Ishikawa (cell line): ENCODE measurements at regions not wholly inside any gene's neighbourhood (a gene's known extent, or its start where the extent isn't known, plus 50 kb on each side); places are given as distances from the start of the nearest gene placed in this dataset.

Source experiments
- CEBPB ChIP-seq: IDR thresholded peaks from 2 replicates; pipeline ENCODE4 v1.6.1; 2012
- CREB1 ChIP-seq: IDR thresholded peaks from 2 replicates; pipeline ENCODE4 v1.6.1; 2012; ENCODE audit warnings: low read depth
- EGR1 ChIP-seq: IDR thresholded peaks from 2 replicates; pipeline ENCODE4 v1.6.1; 2012
- EP300 ChIP-seq: IDR thresholded peaks from 2 replicates; pipeline ENCODE4 v1.6.1; 2012; ENCODE audit warnings: borderline replicate concordance
- FOXM1 ChIP-seq: IDR thresholded peaks from 2 replicates; pipeline ENCODE4 v1.6.1; 2012; ENCODE audit warnings: low read depth, borderline replicate concordance
- MAX ChIP-seq: IDR thresholded peaks from 2 replicates; pipeline ENCODE4 v1.6.1; 2012
- NFIC ChIP-seq: IDR thresholded peaks from 2 replicates; pipeline ENCODE4 v1.6.1; 2012
- RAD21 ChIP-seq: IDR thresholded peaks from 2 replicates; pipeline ENCODE4 v1.6.1; 2012; ENCODE audit warnings: low read depth
- REST ChIP-seq: IDR thresholded peaks from 2 replicates; pipeline ENCODE4 v1.6.1; 2012; ENCODE audit warnings: low read depth, mild to moderate bottlenecking
- TAF1 ChIP-seq: IDR thresholded peaks from 2 replicates; pipeline ENCODE4 v1.6.1; 2012; ENCODE audit warnings: low read depth, mild to moderate bottlenecking
- TCF12 ChIP-seq: IDR thresholded peaks from 2 replicates; pipeline ENCODE4 v1.6.1; 2012; ENCODE audit warnings: low read depth
- TEAD4 ChIP-seq: IDR thresholded peaks from 2 replicates; pipeline ENCODE4 v1.6.1; 2012
- USF1 ChIP-seq: IDR thresholded peaks from 2 replicates; pipeline ENCODE4 v1.6.1; 2012
- YY1 ChIP-seq: IDR thresholded peaks from 2 replicates; pipeline ENCODE4 v1.6.1; 2012; ENCODE audit warnings: low read depth
- ZBTB7A ChIP-seq: IDR thresholded peaks from 2 replicates; pipeline ENCODE4 v1.6.1; 2012; ENCODE audit warnings: low read depth

GRCh38 chr2:41032715-41033114 lies 580.8 kb upstream of the SLC8A1 start:
- TF ChIP-seq NFIC (no peak), TEAD4 (no peak), FOXM1 (no peak), REST (no peak), EGR1 (no peak), ZBTB7A (no peak), EP300 (no peak), CREB1 (no peak), USF1 (no peak), TAF1 (no peak), RAD21 (no peak), MAX (no peak), TCF12 (no peak), YY1 (no peak), CEBPB (no peak)

- TF ChIP-seq USF1: no peak
- TF ChIP-seq YY1: no peak
- TF ChIP-seq TAF1: no peak
- no peak for TF ChIP-seq FOXM1
- TF ChIP-seq CEBPB: no peak
- no peak for TF ChIP-seq REST
- no peak for TF ChIP-seq EGR1
- TF ChIP-seq TCF12: no peak
- TF ChIP-seq RAD21: no peak
- TF ChIP-seq NFIC: no peak
- no peak for TF ChIP-seq TEAD4
- TF ChIP-seq ZBTB7A: no peak
- no peak for TF ChIP-seq MAX
- no peak for TF ChIP-seq EP300
- no peak for TF ChIP-seq CREB1
These were observed 581.2 kb upstream of the SLC8A1 start for GRCh38 chr2:41033127-41033526.

GRCh38 chr2:41038408-41038807 lies 586.5 kb upstream of the SLC8A1 start:
- TF ChIP-seq MAX: no peak
- TF ChIP-seq REST: no peak
- TF ChIP-seq RAD21: no peak
- TF ChIP-seq CEBPB: no peak
- no peak for TF ChIP-seq NFIC
- no peak for TF ChIP-seq EGR1
- no peak for TF ChIP-seq USF1
- no peak for TF ChIP-seq FOXM1
- TF ChIP-seq CREB1: no peak
- no peak for TF ChIP-seq ZBTB7A
- no peak for TF ChIP-seq TCF12

GRCh38 chr2:41040782-41041520 lies 589.1 kb upstream of the SLC8A1 start:
- no peak for TF ChIP-seq TCF12
- no peak for TF ChIP-seq ZBTB7A
- no peak for TF ChIP-seq FOXM1
- no peak for TF ChIP-seq RAD21
- no peak for TF ChIP-seq MAX
- TF ChIP-seq EP300: no peak
- TF ChIP-seq CEBPB: no peak
- no peak for TF ChIP-seq CREB1
- no peak for TF ChIP-seq TEAD4
- no peak for TF ChIP-seq YY1
- no peak for TF ChIP-seq USF1
- TF ChIP-seq TAF1: no peak
- no peak for TF ChIP-seq REST
- no peak for TF ChIP-seq EGR1
- no peak for TF ChIP-seq NFIC
